ENCODE measurements at regions not wholly inside any gene's neighbourhood (a gene's known extent, or its start where the extent isn't known, plus 50 kb on each side); places are given as distances from the start of the nearest gene placed in this dataset.

DNA sequence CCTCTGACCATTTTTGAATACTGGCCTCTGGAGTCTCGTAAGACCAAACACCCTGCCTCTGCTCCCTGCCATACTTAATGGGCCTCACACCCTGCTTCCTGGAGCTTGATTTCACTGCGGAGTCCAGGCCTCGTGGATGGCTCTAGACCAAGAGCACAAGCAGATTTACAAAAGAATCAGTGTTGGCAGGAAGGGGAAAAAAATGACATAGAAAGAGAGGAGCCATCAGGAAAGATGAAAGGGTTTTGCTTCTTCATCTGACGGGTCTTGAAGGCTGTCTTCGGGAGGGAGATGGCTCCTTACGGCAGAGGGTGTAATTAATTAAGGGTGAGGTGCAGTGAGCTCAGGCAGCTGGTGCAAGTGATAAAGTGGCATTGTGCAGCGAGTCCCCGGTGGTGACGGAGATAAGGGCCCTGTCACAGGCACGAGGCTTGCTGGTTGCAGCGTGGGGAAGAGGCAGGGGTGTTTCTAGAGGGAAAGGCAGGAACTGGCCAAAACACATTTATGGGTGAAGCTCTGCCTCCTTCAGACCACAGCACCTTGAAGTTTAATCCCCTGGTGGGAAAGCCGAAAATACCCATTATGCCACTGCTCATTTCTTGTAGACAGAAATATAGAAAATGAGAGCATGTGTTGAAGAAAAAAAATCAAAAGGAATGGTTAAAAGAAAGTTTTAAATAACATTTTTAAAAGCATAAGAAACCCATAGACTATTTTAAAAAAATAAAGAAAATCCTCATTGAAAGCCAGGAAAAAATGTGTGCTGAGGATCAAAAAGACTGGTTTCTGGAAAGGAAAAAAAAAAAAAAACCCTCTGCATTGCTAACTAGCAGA is 128.6 kb upstream of the LRFN2 start:
- DNase-seq: no peak

- DNase-seq: no peak
Observed at GRCh38 chr6:40714576-40715564, 127.7 kb upstream of the LRFN2 start.

DNA sequence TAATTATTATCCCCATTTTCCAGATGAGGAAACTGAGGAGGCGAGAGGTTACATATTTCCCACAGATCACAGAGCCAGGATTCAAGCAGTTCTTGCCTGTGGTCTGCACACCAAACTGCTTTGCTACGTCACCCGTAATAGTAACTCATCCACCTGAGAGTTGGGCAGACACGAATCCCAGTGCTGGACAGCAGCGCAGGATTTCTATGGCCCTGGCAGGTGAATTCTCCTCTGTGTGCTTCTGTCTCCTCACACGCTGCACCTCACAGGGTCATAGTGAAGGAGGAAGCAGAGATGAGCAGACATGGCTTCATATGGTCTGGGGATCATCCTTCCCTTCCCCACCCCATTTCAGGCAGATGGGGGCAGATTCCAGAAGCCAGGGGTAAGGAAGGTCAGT is 127.0 kb upstream of the LRFN2 start:
- DNase-seq: no peak

- DNase-seq: no peak
Observed at GRCh38 chr6:40713002-40713719, 126.0 kb upstream of the LRFN2 start.

GRCh38 chr6:40710626-40711330 is 123.6 kb upstream of the LRFN2 start:
- no peak for DNase-seq

GRCh38 chr6:40708049-40708448 is 120.9 kb upstream of the LRFN2 start:
- no peak for DNase-seq

- DNase-seq: no peak
Observed at GRCh38 chr6:40706178-40706577, 119.0 kb upstream of the LRFN2 start.

DNA sequence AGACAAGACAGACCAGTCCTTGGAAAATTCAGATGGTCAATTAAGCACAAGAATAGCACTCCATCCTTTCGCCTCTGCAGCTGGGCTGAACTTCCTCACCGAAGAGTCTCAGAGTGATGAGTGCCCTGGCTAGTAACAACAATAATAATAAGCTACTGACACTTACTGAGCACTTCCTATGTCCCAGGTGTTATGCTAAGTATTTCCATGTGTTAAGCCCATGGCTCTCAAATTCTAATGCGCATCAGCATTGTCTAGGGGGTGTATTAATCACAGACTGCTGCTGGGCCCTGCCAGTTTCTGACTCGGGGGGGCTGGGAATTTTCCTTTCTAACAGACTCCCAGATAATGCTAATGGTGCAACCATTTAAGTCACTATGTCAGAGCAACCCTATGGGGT is 118.2 kb upstream of the LRFN2 start:
- DNase-seq: no peak

GRCh38 chr6:40701352-40702007 is 114.3 kb upstream of the LRFN2 start:
- no peak for DNase-seq

- DNase-seq: no peak
Observed at GRCh38 chr6:40700006-40700580, 112.9 kb upstream of the LRFN2 start.

DNA sequence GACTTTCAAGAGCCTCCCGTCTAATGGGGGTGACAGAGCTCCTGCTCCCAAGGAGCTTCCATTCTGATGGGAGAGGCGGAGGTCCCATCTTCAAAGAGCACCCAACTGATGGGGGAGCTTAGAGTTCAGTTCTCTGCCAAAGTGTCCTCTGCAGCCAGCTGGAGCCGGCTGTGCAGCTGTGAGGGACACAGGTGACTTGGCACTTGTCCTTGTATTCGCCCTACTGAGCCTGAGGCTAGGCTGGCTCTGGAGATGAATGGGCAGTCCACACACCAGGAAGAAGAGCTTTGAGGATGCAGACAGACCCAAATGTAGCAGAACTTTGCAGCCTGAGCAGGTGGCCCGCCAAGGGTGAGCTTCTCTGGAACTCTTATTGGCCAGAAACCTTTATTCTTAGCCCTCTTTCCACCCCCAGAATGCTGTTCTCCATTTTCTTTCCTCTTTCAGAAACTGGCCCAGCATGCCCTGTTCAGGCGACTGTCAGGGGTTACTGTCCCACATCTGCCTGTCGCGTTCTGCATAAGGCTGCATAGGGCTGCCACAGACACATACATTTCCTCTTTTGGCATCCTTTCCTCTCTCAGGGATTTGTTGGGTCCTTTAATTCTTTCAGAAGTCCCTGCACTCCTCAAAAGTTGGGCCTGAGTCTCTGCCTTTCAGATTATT is 108.7 kb upstream of the LRFN2 start:
- DNase-seq: no peak

DNA sequence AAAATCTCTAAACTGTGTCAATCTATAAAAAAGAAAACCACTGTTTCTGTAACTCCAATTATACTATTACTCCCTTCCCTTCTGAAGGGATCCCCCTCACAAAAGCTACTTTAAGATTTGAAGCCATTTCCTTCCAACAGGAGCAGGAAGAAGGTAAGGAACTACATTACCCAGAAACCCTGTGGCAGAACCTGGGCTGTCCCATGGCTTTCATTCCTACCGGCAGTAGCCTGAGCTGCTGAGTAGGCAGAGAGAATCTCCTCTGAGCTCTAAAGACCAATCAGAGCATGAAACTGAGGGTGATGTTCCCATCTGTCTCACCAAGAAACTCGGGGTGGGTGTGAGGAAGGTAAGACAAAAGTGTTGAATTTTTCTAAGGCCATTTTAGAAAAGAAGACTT is 108.0 kb upstream of the LRFN2 start:
- DNase-seq: no peak

- no peak for DNase-seq
Observed at GRCh38 chr6:40693768-40694167, 106.6 kb upstream of the LRFN2 start.

- no peak for DNase-seq
Observed at GRCh38 chr6:40692337-40692736, 105.2 kb upstream of the LRFN2 start.

DNA sequence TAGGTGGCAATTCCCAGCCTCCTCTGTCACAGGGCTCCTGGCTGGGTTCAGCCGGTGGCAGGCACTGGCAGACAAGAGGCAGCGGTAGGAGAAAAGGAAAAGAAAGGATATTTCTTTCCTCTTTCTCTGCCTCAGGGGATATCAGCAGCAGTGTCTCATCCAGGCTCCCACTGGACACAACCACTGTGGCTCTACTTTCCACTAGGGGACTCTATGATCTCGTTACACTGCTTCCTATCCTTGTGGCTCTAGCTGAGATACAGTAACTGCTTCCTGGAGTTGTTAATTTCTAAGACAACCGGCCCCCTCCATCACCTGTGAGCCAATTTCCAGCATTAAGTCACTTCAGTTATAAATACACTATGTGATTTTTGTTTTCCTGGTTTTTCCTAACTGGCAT is 102.0 kb upstream of the LRFN2 start:
- DNase-seq: no peak

DNA sequence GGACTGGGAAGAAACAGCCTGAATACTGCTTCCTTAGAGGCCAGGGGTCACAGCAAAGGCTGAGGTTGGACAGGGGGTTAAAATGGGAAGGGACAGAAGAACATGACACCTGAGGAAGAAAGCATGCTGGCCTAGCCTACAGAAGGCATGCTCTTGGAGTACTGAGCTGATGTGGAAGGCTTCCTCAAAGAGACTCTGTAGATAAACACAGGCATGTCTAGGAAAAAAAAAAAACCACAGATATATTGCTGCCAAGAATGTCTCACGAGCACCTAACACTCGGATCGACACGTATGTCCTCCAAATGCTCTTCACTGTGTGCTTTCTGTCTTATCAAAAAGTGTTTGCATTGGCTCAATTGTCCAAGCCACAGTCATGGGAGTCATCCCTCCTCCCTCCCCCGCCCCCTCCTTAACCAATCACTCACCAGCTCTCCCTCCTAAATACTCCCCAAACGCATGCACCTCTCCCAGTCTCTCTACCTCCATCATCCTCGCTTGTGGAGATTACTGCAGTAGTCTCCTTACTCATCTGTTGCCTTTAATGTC is 101.1 kb upstream of the LRFN2 start:
- DNase-seq: no peak

DNA sequence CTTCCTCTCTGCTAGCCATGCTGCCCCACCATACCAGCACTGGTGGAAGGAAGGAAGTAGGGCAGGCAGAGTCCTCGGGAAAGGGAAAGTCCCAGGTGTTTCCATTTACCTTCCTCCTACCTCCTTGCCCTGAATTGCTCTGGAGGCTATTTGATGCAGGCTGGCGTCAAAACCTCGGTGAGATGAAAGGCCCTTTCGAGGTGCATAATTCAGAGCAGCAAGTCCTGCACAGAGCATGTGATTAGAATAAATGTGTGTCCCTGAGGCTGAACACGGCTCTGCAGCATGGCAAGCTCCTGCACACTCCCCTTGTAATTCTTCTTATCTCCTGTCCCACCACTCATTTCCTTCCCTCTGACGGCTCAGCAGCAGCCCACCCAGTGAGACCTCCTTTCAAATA is 98.7 kb upstream of the LRFN2 start:
- DNase-seq: no peak

DNA sequence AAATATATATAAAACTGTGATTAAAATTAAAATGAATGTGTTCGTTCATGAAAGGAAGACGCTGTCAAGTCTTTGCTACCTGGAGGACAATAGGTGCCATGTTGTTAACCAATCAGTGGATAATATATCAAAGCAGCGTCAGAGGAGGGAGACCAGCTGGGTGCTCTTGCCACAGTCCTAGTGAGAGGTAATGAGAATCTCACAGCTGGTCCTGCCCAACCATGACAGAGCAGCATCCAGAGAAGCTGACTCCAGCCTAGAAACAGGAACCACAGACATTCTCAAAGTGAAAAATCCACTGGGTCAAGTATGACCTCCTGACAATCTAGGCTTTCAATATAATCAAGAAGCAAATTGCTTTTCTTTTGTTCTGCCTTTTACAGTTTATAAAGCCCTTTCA is 94.5 kb upstream of the LRFN2 start:
- DNase-seq: no peak

DNA sequence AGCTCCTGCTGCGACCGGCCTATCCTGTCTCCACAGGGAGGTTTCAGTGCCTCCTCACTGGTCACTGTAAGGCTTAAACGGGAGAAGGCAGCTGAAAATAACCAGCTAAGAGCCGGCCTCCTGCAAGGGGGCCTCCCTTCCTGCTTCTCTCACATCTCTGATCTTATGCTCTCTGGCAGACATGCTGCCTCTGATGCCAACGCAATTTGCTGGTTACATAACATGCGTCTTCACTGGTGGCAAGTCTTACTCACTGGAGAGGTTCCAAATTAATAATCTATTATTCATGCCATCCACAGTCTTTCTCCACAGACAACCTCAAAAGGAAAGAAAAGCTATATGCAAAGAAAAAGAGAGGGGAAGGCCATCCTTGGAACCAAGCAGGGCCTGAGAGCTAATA is 91.8 kb upstream of the LRFN2 start:
- no peak for DNase-seq

GRCh38 chr6:40674170-40674569 is 87.0 kb upstream of the LRFN2 start:
- DNase-seq: no peak

GRCh38 chr6:40672087-40672486 is 84.9 kb upstream of the LRFN2 start:
- no peak for DNase-seq

All from stimulated activated CD4-positive, alpha-beta T cell treated with anti-CD3 and anti-CD28 coated beads, Interleukin-12 subunit alpha, Interleukin-12 subunit beta, amount 100 ng/mL, for 4 hours (primary cell).